PC-3 (cell line): ENCODE measurements at regions not wholly inside any gene's neighbourhood (a gene's known extent, or its start where the extent isn't known, plus 50 kb on each side); places are given as distances from the start of the nearest gene placed in this dataset.

Source experiments
- ATAC-seq: fragments of 200-7000 bp; cut with Tn5 transposase; 2 replicates; pipeline ENCODE4 v1.9.1; 2020; ENCODE audit warnings: mild to moderate bottlenecking, moderate library complexity
- BruUV-seq: library from RNA; stranded (reverse); fragments of 400-500 nt; replicated peaks from 2 replicates; lab custom pipeline; 2021; lab: Mats Ljungman, UMichigan
- CTCF ChIA-PET: fragments of 300-600 bp; sonication (Branson Sonifier 250); formaldehyde crosslinking; loops from one replicate; lab custom pipeline; 2022; ENCODE audit warnings: antibody characterized with exemption; lab: Charles Lee
- POLR2A ChIA-PET: fragments of 300-600 bp; sonication (Branson Sonifier 250); formaldehyde crosslinking; loops from one replicate; lab custom pipeline; 2022; ENCODE audit warnings: antibody characterized with exemption; ENCODE audit not compliant: unreplicated experiment; lab: Charles Lee
- DNase-seq: peaks from one replicate; pipeline ENCODE4 v3.0.0-alpha.2; 2015
- H2AFZ ChIP-seq: fragments of 300-600 bp; sonication (generic); 2 replicates; pipeline ENCODE4 v1.6.0; 2016; ENCODE audit warnings: antibody characterized with exemption, low read length
- H3F3A ChIP-seq: fragments of 300-600 bp; sonication (generic); one replicate; pipeline ENCODE4 v1.6.0; 2017; ENCODE audit warnings: antibody characterized with exemption, low read length, control low read depth, mild to moderate bottlenecking; ENCODE audit not compliant: unreplicated experiment
- H3K27ac ChIP-seq: fragments of 300-600 bp; sonication (generic); 2 replicates; pipeline ENCODE4 v1.5.1; 2016; ENCODE audit warnings: mild to moderate bottlenecking, low read length
- H3K27me3 ChIP-seq: fragments of 300-600 bp; sonication (generic); 2 replicates; pipeline ENCODE4 v1.6.1; 2016; ENCODE audit warnings: low read length, mixed read lengths
- H3K36me3 ChIP-seq: fragments of 300-600 bp; sonication (generic); 2 replicates; pipeline ENCODE4 v1.6.1; 2016; ENCODE audit warnings: low read depth, mixed run types, low read length, mixed read lengths
- H3K4me1 ChIP-seq: fragments of 300-600 bp; sonication (generic); 2 replicates; pipeline ENCODE4 v1.5.1; 2016; ENCODE audit warnings: low read length; ENCODE audit not compliant: insufficient read depth
- H3K4me2 ChIP-seq: fragments of 300-600 bp; sonication (generic); 2 replicates; pipeline ENCODE4 v1.6.0; 2016; ENCODE audit warnings: low read length
- H3K4me3 ChIP-seq: fragments of 300-600 bp; sonication (generic); 2 replicates; pipeline ENCODE4 v1.5.1; 2016; ENCODE audit warnings: mild to moderate bottlenecking, low read length, mixed read lengths
- H3K79me2 ChIP-seq: fragments of 300-600 bp; sonication (generic); 2 replicates; pipeline ENCODE4 v1.6.1; 2017; ENCODE audit warnings: low read length, mixed read lengths
- H3K9ac ChIP-seq: fragments of 300-600 bp; sonication (generic); 2 replicates; pipeline ENCODE4 v1.6.0; 2016; ENCODE audit warnings: mild to moderate bottlenecking, low read length
- H3K9me2 ChIP-seq: fragments of 300-600 bp; sonication (generic); replicated peaks from 2 replicates; pipeline ENCODE4 v1.6.1; 2016; ENCODE audit warnings: mixed run types, low read length, mixed read lengths
- H3K9me3 ChIP-seq: fragments of 300-600 bp; sonication (generic); 2 replicates; pipeline ENCODE4 v1.6.1; 2016; ENCODE audit warnings: low read length, mixed read lengths
- H4K20me1 ChIP-seq: fragments of 300-600 bp; sonication (generic); 2 replicates; pipeline ENCODE4 v1.6.1; 2016; ENCODE audit warnings: low read length, mixed read lengths
- EZH2 ChIP-seq: fragments of 300-600 bp; sonication (generic); IDR thresholded peaks from one replicate; pipeline ENCODE4 v1.6.1; 2017; ENCODE audit warnings: antibody characterized with exemption, mild to moderate bottlenecking, low read length; ENCODE audit not compliant: unreplicated experiment
- EZH2phosphoT487 ChIP-seq: fragments of 300-600 bp; sonication (generic); IDR thresholded peaks from 2 replicates; pipeline ENCODE4 v1.6.1; 2018; ENCODE audit warnings: mild to moderate bottlenecking, antibody characterized with exemption, low read length, borderline replicate concordance
- intact Hi-C: fragments of 100-400 bp; cut with micrococcal nuclease; formaldehyde crosslinking; loops from 2 replicates; pipeline ENCODE4 v1.9.0; 2023
- TF ChIP-seq, protein P1 (sequence below): fragments of 300-600 bp; sonication (generic); conservative IDR thresholded peaks from 2 replicates; pipeline ENCODE4 v1.5.1; 2017; ENCODE audit warnings: antibody characterized with exemption, low read depth, mild to moderate bottlenecking, low read length

DNA sequence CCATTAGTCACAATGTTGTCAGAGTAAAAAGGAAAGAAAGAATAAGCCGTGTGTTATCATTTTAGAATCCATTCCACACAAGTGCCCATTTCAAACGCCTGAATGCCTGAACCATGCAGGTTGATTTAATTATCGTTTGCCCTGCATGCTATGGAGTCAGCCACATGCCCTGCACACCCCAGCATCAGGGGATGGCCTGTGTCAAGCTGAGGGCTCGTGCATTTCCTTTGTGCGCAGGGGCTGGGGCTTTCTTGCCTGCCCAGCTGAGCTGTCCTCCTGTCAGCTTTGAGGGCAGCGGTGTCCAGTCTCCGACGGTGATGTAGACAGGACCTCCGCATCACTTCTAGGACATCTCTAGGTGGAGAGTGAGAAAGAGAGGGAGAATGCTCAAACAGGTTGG lies 200.4 kb downstream of the TSN start:
- H3K4me1 ChIP-seq, result no peaks in the 10 kb centered on the region
- no peaks in the 10 kb centered on the region for H3F3A ChIP-seq
- no peaks in the 10 kb centered on the region for H3K79me2 ChIP-seq
- no peak overlapping the region for H3K9ac ChIP-seq
- H3K4me2 ChIP-seq, result no peak overlapping the region
- POLR2A ChIA-PET, result no interaction called here
- H3K27ac ChIP-seq, result no peak overlapping the region
- intact Hi-C loops, result no loop called here
- ATAC-seq (no peak), DNase-seq (no peak)
- no peaks in the 10 kb centered on the region for H3K9me2 ChIP-seq
- H2AFZ ChIP-seq, result no peak overlapping the region
- BruUV-seq, result no TSS peak
- no peaks in the 10 kb centered on the region for H4K20me1 ChIP-seq
- CTCF ChIA-PET, result no interaction called here
- TF ChIP-seq EZH2phosphoT487 (no peak), EZH2 (no peak)
- TF ChIP-seq, protein P1, sequence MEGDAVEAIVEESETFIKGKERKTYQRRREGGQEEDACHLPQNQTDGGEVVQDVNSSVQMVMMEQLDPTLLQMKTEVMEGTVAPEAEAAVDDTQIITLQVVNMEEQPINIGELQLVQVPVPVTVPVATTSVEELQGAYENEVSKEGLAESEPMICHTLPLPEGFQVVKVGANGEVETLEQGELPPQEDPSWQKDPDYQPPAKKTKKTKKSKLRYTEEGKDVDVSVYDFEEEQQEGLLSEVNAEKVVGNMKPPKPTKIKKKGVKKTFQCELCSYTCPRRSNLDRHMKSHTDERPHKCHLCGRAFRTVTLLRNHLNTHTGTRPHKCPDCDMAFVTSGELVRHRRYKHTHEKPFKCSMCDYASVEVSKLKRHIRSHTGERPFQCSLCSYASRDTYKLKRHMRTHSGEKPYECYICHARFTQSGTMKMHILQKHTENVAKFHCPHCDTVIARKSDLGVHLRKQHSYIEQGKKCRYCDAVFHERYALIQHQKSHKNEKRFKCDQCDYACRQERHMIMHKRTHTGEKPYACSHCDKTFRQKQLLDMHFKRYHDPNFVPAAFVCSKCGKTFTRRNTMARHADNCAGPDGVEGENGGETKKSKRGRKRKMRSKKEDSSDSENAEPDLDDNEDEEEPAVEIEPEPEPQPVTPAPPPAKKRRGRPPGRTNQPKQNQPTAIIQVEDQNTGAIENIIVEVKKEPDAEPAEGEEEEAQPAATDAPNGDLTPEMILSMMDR, result no peak
- H3K4me3 ChIP-seq, result no peak overlapping the region
- peaks cover 74% of the 10 kb centered on the region for H3K27me3 ChIP-seq
- no peaks in the 10 kb centered on the region for H3K36me3 ChIP-seq
- H3K9me3 ChIP-seq, result no peaks in the 10 kb centered on the region

DNA sequence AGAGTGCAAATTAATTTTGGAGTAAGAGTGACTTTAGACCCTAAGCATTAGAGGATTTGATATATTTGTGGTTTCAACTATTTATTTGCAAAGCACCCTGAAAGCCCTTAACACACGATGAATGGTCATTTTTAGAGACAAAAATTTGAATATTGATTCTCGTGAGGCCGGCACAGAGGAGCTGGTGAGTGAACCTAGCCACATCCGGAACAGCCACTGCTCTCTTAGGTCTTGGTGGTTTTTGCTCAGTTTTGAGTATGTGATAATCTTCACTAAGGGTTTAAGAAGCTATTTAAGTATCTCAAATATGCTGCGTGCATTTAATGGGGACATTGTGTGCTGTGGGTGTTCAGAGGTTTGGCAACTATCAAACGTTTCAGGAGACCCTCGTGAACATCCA lies 204.8 kb downstream of the TSN start:
- H3K36me3 ChIP-seq, result no peaks in the 10 kb centered on the region
- H3F3A ChIP-seq, result no peaks in the 10 kb centered on the region
- no peak overlapping the region for H3K9ac ChIP-seq
- ChIA-PET CTCF (no interaction called here), POLR2A (no interaction called here)
- no peaks in the 10 kb centered on the region for H3K9me2 ChIP-seq
- no peaks in the 10 kb centered on the region for H3K79me2 ChIP-seq
- no peak overlapping the region for H2AFZ ChIP-seq
- ATAC-seq (no peak), DNase-seq (no peak)
- H3K4me2 ChIP-seq, result no peak overlapping the region
- no peaks in the 10 kb centered on the region for H3K4me1 ChIP-seq
- H4K20me1 ChIP-seq, result no peaks in the 10 kb centered on the region
- intact Hi-C loops, result no loop called here
- no peak for TF ChIP-seq EZH2
- no peak for TF ChIP-seq EZH2phosphoT487
- TF ChIP-seq, protein P1, result no peak
- no peak overlapping the region for H3K4me3 ChIP-seq
- peaks cover 77% of the 10 kb centered on the region for H3K27me3 ChIP-seq
- no peaks in the 10 kb centered on the region for H3K9me3 ChIP-seq
- no peak overlapping the region for H3K27ac ChIP-seq
- BruUV-seq, result no TSS peak

DNA sequence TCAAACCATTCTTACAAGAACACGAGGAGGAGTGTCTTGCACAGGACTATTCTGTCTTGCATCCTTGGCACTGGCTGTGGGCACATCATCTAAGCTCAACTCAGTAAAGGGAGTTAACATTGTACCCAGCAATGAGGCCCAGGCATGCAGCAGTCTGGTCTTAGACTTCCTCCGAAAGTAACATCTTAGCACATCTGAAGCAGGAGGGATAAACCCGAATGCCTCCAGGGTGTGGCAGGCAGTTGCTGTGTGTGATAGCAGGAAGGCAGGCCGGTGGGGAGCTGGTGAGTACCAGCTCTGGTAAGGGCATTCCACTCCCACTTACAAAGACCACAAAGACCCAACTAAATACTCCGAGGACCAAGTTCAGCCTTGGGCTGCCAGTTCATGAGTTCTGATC lies 206.3 kb downstream of the TSN start:
- Histone ChIP-seq H3K9me3 (no peaks in the 10 kb centered on the region), H3K79me2 (no peaks in the 10 kb centered on the region), H3F3A (no peaks in the 10 kb centered on the region), H3K4me2 (no peak overlapping the region), H3K27me3 (peaks cover 78% of the 10 kb centered on the region), H3K9ac (no peak overlapping the region), H3K27ac (no peak overlapping the region), H3K4me3 (no peak overlapping the region), H3K4me1 (no peaks in the 10 kb centered on the region), H3K9me2 (no peaks in the 10 kb centered on the region), H4K20me1 (no peaks in the 10 kb centered on the region), H2AFZ (no peak overlapping the region), H3K36me3 (no peaks in the 10 kb centered on the region)
- TF ChIP-seq, protein P1, result no peak
- TF ChIP-seq EZH2phosphoT487, result no peak
- TF ChIP-seq EZH2, result no peak
- ChIA-PET POLR2A (no interaction called here), CTCF (interaction anchor here (0.7 kb wide), 1 partner anchor 430 kb away, joined by 3 read pairs; no protein-coding TSS in a partner anchor)
- no TSS peak for BruUV-seq
- DNase-seq (no peak), ATAC-seq (no peak)
- intact Hi-C loops, result no loop called here
